GM23338 (cell line): ENCODE measurements at regions not wholly inside any gene's neighbourhood (a gene's known extent, or its start where the extent isn't known, plus 50 kb on each side); places are given as distances from the start of the nearest gene placed in this dataset.

Source experiments
- ATAC-seq: fragments of 200-7000 bp; cut with Tn5 transposase; 3 replicates; pipeline ENCODE4 v1.9.1; 2020
- DNase-seq: peaks from one replicate; pipeline ENCODE4 v3.0.0-alpha.2; 2015; ENCODE audit warnings: low spot score
- H2AFZ ChIP-seq: fragments of 200-600 bp; sonication (generic); 2 replicates; pipeline ENCODE4 v1.8.0; 2016; ENCODE audit warnings: antibody characterized with exemption, mild to moderate bottlenecking, moderate library complexity
- H3F3A ChIP-seq: fragments of 200-600 bp; sonication (generic); replicated peaks from 2 replicates; pipeline ENCODE4 v1.8.0; 2017; ENCODE audit warnings: antibody characterized with exemption, mixed run types, low read depth
- H3K27ac ChIP-seq: fragments of 200-600 bp; sonication (generic); 2 replicates; pipeline ENCODE4 v1.6.1; 2016; ENCODE audit warnings: low read depth
- H3K27me3 ChIP-seq: fragments of 200-600 bp; sonication (generic); 2 replicates; pipeline ENCODE4 v1.8.0; 2016; ENCODE audit warnings: mild to moderate bottlenecking, mixed run types, moderate library complexity; ENCODE audit not compliant: insufficient read depth
- H3K36me3 ChIP-seq: fragments of 200-600 bp; sonication (generic); 2 replicates; pipeline ENCODE4 v1.8.0; 2016; ENCODE audit warnings: mild to moderate bottlenecking; ENCODE audit not compliant: insufficient read depth
- H3K4me1 ChIP-seq: fragments of 200-600 bp; sonication (generic); 2 replicates; pipeline ENCODE4 v1.8.0; 2016; ENCODE audit warnings: mild to moderate bottlenecking, moderate library complexity; ENCODE audit not compliant: insufficient read depth
- H3K4me2 ChIP-seq: fragments of 200-600 bp; sonication (generic); 2 replicates; pipeline ENCODE4 v1.7.1; 2017; ENCODE audit warnings: mixed run types
- H3K4me3 ChIP-seq: fragments of 200-600 bp; sonication (generic); 2 replicates; pipeline ENCODE4 v1.6.1; 2016; ENCODE audit warnings: mixed run types
- H3K79me2 ChIP-seq: fragments of 200-600 bp; sonication (generic); replicated peaks from 2 replicates; pipeline ENCODE4 v1.8.0; 2017; ENCODE audit warnings: mild to moderate bottlenecking; ENCODE audit not compliant: insufficient read depth
- H3K9me2 ChIP-seq: fragments of 200-600 bp; sonication (generic); 2 replicates; pipeline ENCODE4 v1.8.0; 2017; ENCODE audit not compliant: insufficient read depth
- H4K20me1 ChIP-seq: fragments of 200-600 bp; sonication (generic); replicated peaks from 2 replicates; pipeline ENCODE4 v1.8.0; 2017; ENCODE audit warnings: mild to moderate bottlenecking; ENCODE audit not compliant: insufficient read depth
- H3K27ac Mint-ChIP-seq: 2 replicates; pipeline ENCODE4 v1.8.0; 2020; ENCODE audit warnings: inconsistent platforms, mild to moderate bottlenecking, moderate library complexity, mixed read lengths
- H3K27me3 Mint-ChIP-seq: 3 replicates; pipeline ENCODE4 v1.8.0; 2022; ENCODE audit warnings: low read depth, mild to moderate bottlenecking, moderate library complexity, mixed read lengths, inconsistent platforms; ENCODE audit not compliant: insufficient read depth, poor library complexity
- H3K36me3 Mint-ChIP-seq: 3 replicates; pipeline ENCODE4 v1.8.0; 2021; ENCODE audit warnings: low read depth, mild to moderate bottlenecking, inconsistent platforms, moderate library complexity, mixed read lengths
- H3K4me1 Mint-ChIP-seq: 3 replicates; pipeline ENCODE4 v1.8.0; 2020; ENCODE audit warnings: mild to moderate bottlenecking, inconsistent platforms, mixed read lengths
- H3K4me3 Mint-ChIP-seq: 3 replicates; pipeline ENCODE4 v1.8.0; 2021; ENCODE audit warnings: moderate library complexity, mild to moderate bottlenecking, inconsistent platforms, mixed read lengths
- H3K9me3 Mint-ChIP-seq: 3 replicates; pipeline ENCODE4 v1.8.0; 2020; ENCODE audit warnings: moderate library complexity, mild to moderate bottlenecking, inconsistent platforms, mixed read lengths
- CREB1 ChIP-seq: fragments of 250-450 bp; sonication (Bioruptor Pico); IDR thresholded peaks from 2 replicates; pipeline ENCODE4 v1.5.0; 2020; ENCODE audit warnings: low read depth, mild to moderate bottlenecking, moderate library complexity
- CTCF ChIP-seq, 2 experiments: fragments of 200-600 bp in 1 of 2; sonication (generic) in 1 of 2; conservative IDR thresholded peaks; 2 replicates each; pipeline versions ENCODE4 v1.5.1 to v1.6.1; 2016 to 2017; ENCODE audit warnings: antibody characterized with exemption in 2 of 2, low read depth in 2 of 2, mild to moderate bottlenecking in 2 of 2, moderate library complexity in 1 of 2
- ETS1 ChIP-seq: IDR thresholded peaks from 2 replicates; pipeline ENCODE4 v1.6.1; 2016; ENCODE audit warnings: antibody characterized with exemption
- EZH2 ChIP-seq: fragments of 200-600 bp; sonication (generic); IDR thresholded peaks from one replicate; pipeline ENCODE4 v1.8.0; 2017; ENCODE audit warnings: antibody characterized with exemption, mild to moderate bottlenecking, low read depth; ENCODE audit not compliant: unreplicated experiment
- JUNB ChIP-seq: IDR thresholded peaks from one replicate; pipeline ENCODE4 v1.6.1; 2016; ENCODE audit warnings: antibody characterized with exemption; ENCODE audit not compliant: unreplicated experiment
- POLR2AphosphoS5 ChIP-seq: IDR thresholded peaks from 2 replicates; pipeline ENCODE4 v1.6.1; 2016; ENCODE audit warnings: antibody characterized with exemption, low read depth
- REST ChIP-seq: IDR thresholded peaks from one replicate; pipeline ENCODE4 v1.6.1; 2018; ENCODE audit warnings: antibody characterized with exemption; ENCODE audit not compliant: unreplicated experiment
- STAT1 ChIP-seq: IDR thresholded peaks from one replicate; pipeline ENCODE4 v1.6.1; 2016; ENCODE audit warnings: antibody characterized with exemption; ENCODE audit not compliant: unreplicated experiment
- ZNF114 ChIP-seq: fragments of 250-450 bp; sonication (Bioruptor Pico); IDR thresholded peaks from 2 replicates; pipeline ENCODE4 v1.5.0; 2020; ENCODE audit warnings: mild to moderate bottlenecking, moderate library complexity

- no peak overlapping the region for H3K4me3 ChIP-seq
- no peak overlapping the region for H3K27ac ChIP-seq
- H3K27ac Mint-ChIP-seq, result no peak overlapping the region
- no peaks in the 10 kb centered on the region for H4K20me1 ChIP-seq
- H2AFZ ChIP-seq, result peak overlapping the region; percentile 11; the same call in 1 of the 2 replicates
- no peak; the same call in 2 of the 3 replicates for ATAC-seq
- no peaks in the 10 kb centered on the region for H3K27me3 ChIP-seq
- peaks cover 1% of the 10 kb centered on the region for H3K27me3 Mint-ChIP-seq
- peak overlapping the region; percentile 39; the same call in 1 of the 2 replicates for H3K4me2 ChIP-seq
- no peak for DNase-seq
- peaks cover 9% of the 10 kb centered on the region for H3K4me1 ChIP-seq
- no peaks in the 10 kb centered on the region for H3K79me2 ChIP-seq
- no peaks in the 10 kb centered on the region for H3K36me3 Mint-ChIP-seq
- H3F3A ChIP-seq, result no peaks in the 10 kb centered on the region
- H3K4me1 Mint-ChIP-seq, result peaks cover 36% of the 10 kb centered on the region
- TF ChIP-seq ZNF114 (CRISPR knock-in tag) (no peak), CTCF (conservative IDR thresholded peaks at IDR 0.05; ENCODE audit: low read depth in 2 of 2) (no peak), POLR2AphosphoS5 (no peak), ETS1 (no peak)
- H3K36me3 ChIP-seq, result no peaks in the 10 kb centered on the region
- H3K9me2 ChIP-seq, result peaks cover 4% of the 10 kb centered on the region; the same call in 1 of the 2 replicates
- no peak overlapping the region for H3K4me3 Mint-ChIP-seq
- H3K9me3 Mint-ChIP-seq, result 0 out of 3 replicates have a peak, but pooled peaks cover under 1% of the 10 kb centered on the region
Observed at GRCh38 chr13:34748596-34748995, 193.5 kb upstream of the NBEA start.

GRCh38 chr13:34749046-34749445 is 193.0 kb upstream of the NBEA start:
- H3K4me3 Mint-ChIP-seq, result no peak overlapping the region

More at GRCh38 chr13:34749046-34749445, 193.0 kb upstream of the NBEA start:
- Histone ChIP-seq H3F3A (no peaks in the 10 kb centered on the region), H3K9me2 (peaks cover 4% of the 10 kb centered on the region; the same call in 1 of the 2 replicates), H3K4me3 (no peak overlapping the region), H4K20me1 (no peaks in the 10 kb centered on the region), H3K4me1 (peaks cover 9% of the 10 kb centered on the region), H3K27me3 (no peaks in the 10 kb centered on the region), H3K27ac (no peak overlapping the region), H3K79me2 (no peaks in the 10 kb centered on the region), H3K4me2 (peak overlapping the region; percentile 39; the same call in 1 of the 2 replicates), H3K36me3 (no peaks in the 10 kb centered on the region), H2AFZ (peak overlapping the region; percentile 11; the same call in 1 of the 2 replicates)
- TF ChIP-seq EZH2 (no peak), STAT1 (no peak), ZNF114 (CRISPR knock-in tag) (no peak), CREB1 (CRISPR knock-in tag) (no peak), REST (no peak), JUNB (no peak), CTCF (conservative IDR thresholded peaks at IDR 0.05; ENCODE audit: low read depth in 2 of 2) (no peak), POLR2AphosphoS5 (no peak)
- DNase-seq (no peak), ATAC-seq (peak; percentile 41)
- Mint-ChIP-seq H3K36me3 (no peaks in the 10 kb centered on the region), H3K9me3 (no peaks in the 10 kb centered on the region), H3K4me1 (peaks cover 36% of the 10 kb centered on the region), H3K27me3 (peaks cover 1% of the 10 kb centered on the region), H3K27ac (no peak overlapping the region)
